DND-41 (cell line): ENCODE measurements at regions not wholly inside any gene's neighbourhood (a gene's known extent, or its start where the extent isn't known, plus 50 kb on each side); places are given as distances from the start of the nearest gene placed in this dataset.

Experiments used
- ATAC-seq: fragments of 200-7000 bp; cut with Tn5 transposase; 3 replicates; pipeline ENCODE4 v1.9.1; 2021; ENCODE audit warnings: low read depth; ENCODE audit not compliant: insufficient read depth
- DNase-seq: peaks from one replicate; pipeline ENCODE4 v3.0.0-alpha.2; 2020
- H2AFZ ChIP-seq: 2 replicates; pipeline ENCODE4 v1.6.0; 2012; ENCODE audit warnings: low read depth, low read length
- H3K27ac ChIP-seq: 2 replicates; pipeline ENCODE4 v1.5.1; 2012; ENCODE audit warnings: low read length, inconsistent platforms
- H3K27me3 ChIP-seq: fragments of 200-600 bp; sonication (generic); 2 replicates; pipeline ENCODE4 v1.6.0; 2012; ENCODE audit warnings: low read length, mild to moderate bottlenecking, inconsistent platforms; ENCODE audit not compliant: insufficient read depth, poor library complexity
- H3K36me3 ChIP-seq: 2 replicates; pipeline ENCODE4 v1.5.1; 2012; ENCODE audit warnings: low read length, inconsistent platforms; ENCODE audit not compliant: insufficient read depth
- H3K4me1 ChIP-seq: 2 replicates; pipeline ENCODE4 v1.5.1; 2012; ENCODE audit warnings: mild to moderate bottlenecking, low read length; ENCODE audit not compliant: insufficient read depth
- H3K4me2 ChIP-seq: 2 replicates; pipeline ENCODE4 v1.6.0; 2012; ENCODE audit warnings: mild to moderate bottlenecking, moderate library complexity, low read length, inconsistent platforms; ENCODE audit not compliant: insufficient read depth
- H3K4me3 ChIP-seq, 2 experiments: fragments of 200-600 bp in 1 of 2; shearing (Covaris generic) in 1 of 2; 2 replicates each; pipeline ENCODE4 v1.5.1; 2012 to 2016; ENCODE audit warnings: inconsistent platforms in 2 of 2, low read length in 2 of 2, mild to moderate bottlenecking in 2 of 2, low read depth in 1 of 2, moderate library complexity in 1 of 2
- H3K79me2 ChIP-seq: 2 replicates; pipeline ENCODE4 v1.6.0; 2012; ENCODE audit warnings: low read length, inconsistent platforms; ENCODE audit not compliant: insufficient read depth
- H3K9ac ChIP-seq: 2 replicates; pipeline ENCODE4 v1.6.0; 2012; ENCODE audit warnings: low read depth, mild to moderate bottlenecking, inconsistent platforms, low read length, moderate library complexity
- H3K9me3 ChIP-seq: 2 replicates; pipeline ENCODE4 v1.5.1; 2012; ENCODE audit warnings: low read length, moderate library complexity, mild to moderate bottlenecking, inconsistent platforms; ENCODE audit not compliant: insufficient read depth, severe bottlenecking
- H4K20me1 ChIP-seq: 2 replicates; pipeline ENCODE4 v1.6.0; 2012; ENCODE audit warnings: low read length; ENCODE audit not compliant: insufficient read depth
- CTCF ChIP-seq: IDR thresholded peaks from 2 replicates; pipeline ENCODE4 v1.5.1; 2012; ENCODE audit warnings: borderline replicate concordance, low read length, moderate library complexity, mild to moderate bottlenecking; ENCODE audit not compliant: poor library complexity, severe bottlenecking; ENCODE audit errors: extremely low read depth
- EZH2 ChIP-seq: IDR thresholded peaks from 3 replicates; pipeline ENCODE4 v1.6.1; 2012; ENCODE audit warnings: borderline replicate concordance, low read depth, mild to moderate bottlenecking, moderate library complexity, low read length, inconsistent platforms; ENCODE audit not compliant: severe bottlenecking

DNA sequence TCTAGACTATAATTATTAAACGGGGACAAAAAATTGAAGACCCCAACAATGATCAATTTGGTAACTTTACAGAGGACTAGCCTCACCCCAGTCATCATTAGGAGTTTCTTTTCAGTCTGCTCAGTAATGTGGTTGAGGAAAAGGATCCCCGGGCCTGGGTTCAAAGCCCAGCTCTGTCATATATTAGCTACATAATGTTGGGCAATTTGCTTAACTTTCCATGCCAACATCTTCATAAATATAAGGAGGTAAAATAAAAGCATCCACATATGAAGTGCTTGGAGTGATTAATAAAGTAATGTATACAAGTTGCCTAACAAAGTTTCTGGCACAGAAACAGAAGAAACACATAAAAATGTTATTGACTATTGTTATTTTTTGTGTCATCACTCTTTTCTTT lies 53.4 kb upstream of the ANTXR2 start:
- H3K9ac ChIP-seq, result peak overlapping the region; percentile 58
- no peaks in the 10 kb centered on the region for H4K20me1 ChIP-seq
- H3K9me3 ChIP-seq, result no peaks in the 10 kb centered on the region
- ATAC-seq (no peak), DNase-seq (no peak)
- TF ChIP-seq EZH2 (no peak), CTCF (no peak)
- peak overlapping the region; percentile 60 for H3K4me2 ChIP-seq
- H2AFZ ChIP-seq, result no peak overlapping the region
- no peaks in the 10 kb centered on the region for H3K27me3 ChIP-seq
- no peaks in the 10 kb centered on the region for H3K36me3 ChIP-seq
- H3K4me1 ChIP-seq, result peaks cover 71% of the 10 kb centered on the region
- no peak overlapping the region for H3K4me3 ChIP-seq
- H3K27ac ChIP-seq, result peak overlapping the region; percentile 97
- H3K79me2 ChIP-seq, result no peaks in the 10 kb centered on the region

- H3K27me3 ChIP-seq, result no peaks in the 10 kb centered on the region
- H3K4me2 ChIP-seq, result peak overlapping the region; percentile 60
- peak overlapping the region; percentile 97 for H3K27ac ChIP-seq
- ATAC-seq, result peak; percentile 88
- H3K9ac ChIP-seq, result peak overlapping the region; percentile 58
- H3K9me3 ChIP-seq, result no peaks in the 10 kb centered on the region
- peak overlapping the region; percentile 55 for H2AFZ ChIP-seq
- H3K4me1 ChIP-seq, result peaks cover 70% of the 10 kb centered on the region
- DNase-seq, result peak; percentile 57
- peak; percentile 82 for TF ChIP-seq CTCF
- TF ChIP-seq EZH2, result no peak
- H4K20me1 ChIP-seq, result no peaks in the 10 kb centered on the region
- H3K79me2 ChIP-seq, result no peaks in the 10 kb centered on the region
- H3K4me3 ChIP-seq, result peak overlapping the region in 1 of 2 experiments; percentile 36; a peak in 2 of 4 replicates
- H3K36me3 ChIP-seq, result no peaks in the 10 kb centered on the region
These were observed 52.5 kb upstream of the ANTXR2 start for GRCh38 chr4:80125252-80126177.

GRCh38 chr4:80124246-80125211 lies 51.5 kb upstream of the ANTXR2 start:
- peak overlapping the region in 1 of 2 experiments; percentile 36; a peak in 2 of 4 replicates for H3K4me3 ChIP-seq
- TF ChIP-seq CTCF (no peak), EZH2 (no peak)

More at GRCh38 chr4:80124246-80125211, 51.5 kb upstream of the ANTXR2 start:
- Histone ChIP-seq H2AFZ (peak overlapping the region; percentile 55), H3K27me3 (no peaks in the 10 kb centered on the region), H3K9ac (peak overlapping the region; percentile 58), H3K36me3 (no peaks in the 10 kb centered on the region), H3K4me2 (peak overlapping the region; percentile 60), H4K20me1 (no peaks in the 10 kb centered on the region), H3K79me2 (no peaks in the 10 kb centered on the region), H3K4me1 (peaks cover 60% of the 10 kb centered on the region), H3K27ac (peak overlapping the region; percentile 97), H3K9me3 (no peaks in the 10 kb centered on the region)
- no peak for ATAC-seq
- no peak for DNase-seq
